GM19238 (cell line): ENCODE measurements at regions not wholly inside any gene's neighbourhood (a gene's known extent, or its start where the extent isn't known, plus 50 kb on each side); places are given as distances from the start of the nearest gene placed in this dataset.

ENCODE experiments used
- DNase-seq: peaks from one replicate; pipeline ENCODE4 v3.0.0; 2011; ENCODE audit warnings: low spot score; ENCODE audit not compliant: insufficient read length

- no peak for DNase-seq
Observed at GRCh38 chr2:33666879-33667278, 67.8 kb upstream of the FAM98A start.

- DNase-seq, result no peak
Observed at GRCh38 chr2:33665039-33665438, 65.9 kb upstream of the FAM98A start.

- DNase-seq, result no peak
Observed at GRCh38 chr2:33660416-33661123, 61.5 kb upstream of the FAM98A start.

GRCh38 chr2:33655626-33656320 lies 56.7 kb upstream of the FAM98A start:
- no peak for DNase-seq

GRCh38 chr2:33652830-33653229 lies 53.7 kb upstream of the FAM98A start:
- no peak for DNase-seq

GRCh38 chr2:33650171-33650570 lies 51.1 kb upstream of the FAM98A start:
- no peak for DNase-seq
